ENCODE measurements at regions not wholly inside any gene's neighbourhood (a gene's known extent, or its start where the extent isn't known, plus 50 kb on each side); places are given as distances from the start of the nearest gene placed in this dataset.

GRCh38 chr5:91898898-91899297 lies 515.8 kb upstream of the ARRDC3 start:
- no peaks in the 10 kb centered on the region for H3K27me3 ChIP-seq
- no peak overlapping the region for H3K4me3 ChIP-seq
- no peak for DNase-seq
- no peak for TF ChIP-seq CTCF (IDR thresholded peaks at IDR 0.05)
- TF ChIP-seq EP300 (IDR thresholded peaks at IDR 0.05; ENCODE audit: low read depth): no peak
- TF ChIP-seq POLR2AphosphoS5 (IDR thresholded peaks at IDR 0.05): no peak
- no peak for TF ChIP-seq POLR2A (IDR thresholded peaks at IDR 0.05)
- no peaks in the 10 kb centered on the region for H3K9me3 ChIP-seq
- intact Hi-C loops (cut with DNase I; ENCODE audit: low total_unique reads) (no loop called here), in situ Hi-C loops (cut with MboI; ENCODE audit: low pct_ligation_motif_present in 1 of 4, low pct_unique_long_range_greater_than_20kb in 1 of 4, low sequenced_read_pairs in 3 of 4) (no loop called here)
- WGBS, 2 donors (ENCODE audit: low coverage in 1 of 2): 25 to 49% methylated on average over 2 of the region's 2 CpGs
- no peaks in the 10 kb centered on the region for H3K36me3 ChIP-seq
- H3K4me1 ChIP-seq: no peaks in the 10 kb centered on the region
- no peak overlapping the region for H3K27ac ChIP-seq

GRCh38 chr5:91898019-91898418 lies 514.9 kb upstream of the ARRDC3 start:
- 50 to 59% methylated on average over 4 to 6 of the region's 6 CpGs for WGBS, 2 donors (ENCODE audit: low coverage in 1 of 2)
- Histone ChIP-seq H3K4me3 (no peak overlapping the region), H3K27ac (no peak overlapping the region), H3K4me1 (no peaks in the 10 kb centered on the region), H3K36me3 (no peaks in the 10 kb centered on the region), H3K9me3 (no peaks in the 10 kb centered on the region), H3K27me3 (no peaks in the 10 kb centered on the region)
- no peak for TF ChIP-seq POLR2AphosphoS5 (IDR thresholded peaks at IDR 0.05)
- no peak for TF ChIP-seq EP300 (IDR thresholded peaks at IDR 0.05; ENCODE audit: low read depth)
- no peak for TF ChIP-seq POLR2A (IDR thresholded peaks at IDR 0.05)
- no peak for TF ChIP-seq CTCF (IDR thresholded peaks at IDR 0.05)
- intact Hi-C loops (cut with DNase I; ENCODE audit: low total_unique reads): no loop called here
- no peak for DNase-seq
- in situ Hi-C loops (cut with MboI; ENCODE audit: low pct_ligation_motif_present in 1 of 4, low pct_unique_long_range_greater_than_20kb in 1 of 4, low sequenced_read_pairs in 3 of 4): no loop called here

GRCh38 chr5:91888810-91889209 lies 505.7 kb upstream of the ARRDC3 start:
- no peak for DNase-seq
- Histone ChIP-seq H3K4me3 (no peak overlapping the region), H3K4me1 (no peaks in the 10 kb centered on the region), H3K27ac (no peak overlapping the region), H3K27me3 (no peaks in the 10 kb centered on the region), H3K36me3 (no peaks in the 10 kb centered on the region), H3K9me3 (no peaks in the 10 kb centered on the region)
- WGBS, 2 donors (ENCODE audit: low coverage in 1 of 2): 83 to 88% methylated on average over 1 of the region's 1 CpG
- in situ Hi-C loops (cut with MboI; ENCODE audit: low pct_ligation_motif_present in 1 of 4, low pct_unique_long_range_greater_than_20kb in 1 of 4, low sequenced_read_pairs in 3 of 4): no loop called here
- intact Hi-C loops (cut with DNase I; ENCODE audit: low total_unique reads): no loop called here
- TF ChIP-seq CTCF (IDR thresholded peaks at IDR 0.05) (no peak), EP300 (IDR thresholded peaks at IDR 0.05; ENCODE audit: low read depth) (no peak), POLR2AphosphoS5 (IDR thresholded peaks at IDR 0.05) (no peak), POLR2A (IDR thresholded peaks at IDR 0.05) (no peak)

- intact Hi-C loops (cut with DNase I; ENCODE audit: low total_unique reads): no loop called here
- 47 to 51% methylated on average over 8 of the region's 8 CpGs for WGBS, 2 donors (ENCODE audit: low coverage in 1 of 2)
These were observed 502.5 kb upstream of the ARRDC3 start for GRCh38 chr5:91885291-91886265.

More at GRCh38 chr5:91885291-91886265, 502.5 kb upstream of the ARRDC3 start:
- DNase-seq: no peak
- TF ChIP-seq POLR2A (IDR thresholded peaks at IDR 0.05): no peak
- no peak for TF ChIP-seq CTCF (IDR thresholded peaks at IDR 0.05)
- TF ChIP-seq POLR2AphosphoS5 (IDR thresholded peaks at IDR 0.05): no peak
- no peak for TF ChIP-seq EP300 (IDR thresholded peaks at IDR 0.05; ENCODE audit: low read depth)
- Histone ChIP-seq H3K4me1 (no peaks in the 10 kb centered on the region), H3K27me3 (no peaks in the 10 kb centered on the region), H3K9me3 (no peaks in the 10 kb centered on the region), H3K27ac (no peak overlapping the region), H3K36me3 (no peaks in the 10 kb centered on the region), H3K4me3 (no peak overlapping the region)
- in situ Hi-C loops (cut with MboI; ENCODE audit: low pct_ligation_motif_present in 1 of 4, low pct_unique_long_range_greater_than_20kb in 1 of 4, low sequenced_read_pairs in 3 of 4): no loop called here
